Left colon (tissue), 2 donors: ENCODE measurements at regions not wholly inside any gene's neighbourhood (a gene's known extent, or its start where the extent isn't known, plus 50 kb on each side); places are given as distances from the start of the nearest gene placed in this dataset.

Source experiments
- ATAC-seq: fragments of 200-7000 bp; cut with Tn5 transposase; one replicate; pipeline ENCODE4 v1.9.1; 2020; ENCODE audit warnings: mild to moderate bottlenecking, moderate library complexity
- DNase-seq, 2 donors: peaks; one replicate each; pipeline ENCODE4 v3.0.0-alpha.2; 2020
- intact Hi-C, 2 donors: fragments of 100-400 bp; cut with DNase I in 1 of 2; cut with micrococcal nuclease in 1 of 2; formaldehyde crosslinking; loops; one replicate each; pipeline versions ENCODE4 v1.11.2 to v1.14.0; 2022; cut with DNase I, micrococcal nuclease
- donor health status: DM: no; HTN: no; CAD: no.
- donor health status: DM: yes; HTN: yes; CAD: no.

DNA sequence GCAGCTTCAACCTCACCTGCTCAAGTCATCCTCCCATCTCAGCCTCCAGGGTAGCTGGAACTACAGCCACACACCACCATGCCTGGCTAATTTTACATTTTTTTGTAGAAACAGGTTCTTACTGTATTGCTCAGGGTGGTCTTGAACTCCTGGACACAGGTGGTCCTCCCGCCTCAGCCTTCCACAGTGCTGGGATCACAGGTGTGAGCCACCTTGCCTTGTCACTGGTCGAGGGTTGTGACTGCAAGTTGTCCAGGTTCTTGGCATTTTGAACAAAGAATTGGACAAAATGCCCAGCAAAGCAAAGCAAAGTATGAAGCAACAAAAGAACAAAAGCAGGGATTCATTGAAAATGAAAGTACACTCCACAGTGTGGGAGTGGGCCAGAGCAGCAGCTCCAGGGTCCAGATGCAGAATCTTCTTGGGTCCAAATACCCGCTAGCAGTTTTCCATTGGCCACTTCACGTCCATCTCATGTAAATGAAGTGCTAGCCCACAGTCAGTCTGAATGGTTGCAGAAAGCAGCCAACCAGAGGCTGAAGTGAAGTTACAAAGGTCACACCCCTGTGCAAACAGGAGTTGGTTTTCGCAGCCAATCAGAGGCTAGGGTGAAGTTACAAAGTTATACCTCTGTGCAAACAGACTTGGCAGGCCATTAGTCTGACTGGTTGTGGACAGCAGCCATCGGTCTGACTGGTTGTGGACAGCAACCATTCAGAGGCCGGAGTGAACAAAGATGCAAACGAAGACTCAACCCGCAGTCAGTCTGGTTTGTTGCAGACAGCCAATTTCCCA is 109.5 kb upstream of the KIF26B start:
- ATAC-seq (peak; percentile 97), DNase-seq (peak; percentile 61 to 83)
- intact Hi-C loops, result loop anchor here in 1 of 2 donors (10.0 kb wide), 2 partner anchors 240 to 440 kb away; no protein-coding TSS in a partner anchor

DNA sequence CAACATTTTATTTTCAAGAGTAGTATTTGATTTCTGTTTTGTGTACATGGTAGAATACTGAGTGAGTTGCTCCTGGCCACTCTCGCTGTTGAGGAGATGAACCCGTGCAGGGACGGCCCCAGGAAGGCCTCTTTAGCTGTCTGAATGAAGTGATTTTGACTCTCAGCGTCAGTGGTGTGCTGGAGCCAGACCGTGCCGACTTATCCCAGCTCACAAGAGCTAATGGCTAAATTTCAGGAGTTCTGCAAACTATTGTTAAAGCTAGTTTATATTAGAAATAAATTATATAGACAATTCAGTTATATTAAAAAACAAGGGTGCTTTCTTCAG is 111.2 kb upstream of the KIF26B start:
- ATAC-seq, result no peak
- intact Hi-C loops, result loop anchor here (5.0 to 10.0 kb wide), 3 partner anchors 176 to 439 kb away; no protein-coding TSS in a partner anchor

DNA sequence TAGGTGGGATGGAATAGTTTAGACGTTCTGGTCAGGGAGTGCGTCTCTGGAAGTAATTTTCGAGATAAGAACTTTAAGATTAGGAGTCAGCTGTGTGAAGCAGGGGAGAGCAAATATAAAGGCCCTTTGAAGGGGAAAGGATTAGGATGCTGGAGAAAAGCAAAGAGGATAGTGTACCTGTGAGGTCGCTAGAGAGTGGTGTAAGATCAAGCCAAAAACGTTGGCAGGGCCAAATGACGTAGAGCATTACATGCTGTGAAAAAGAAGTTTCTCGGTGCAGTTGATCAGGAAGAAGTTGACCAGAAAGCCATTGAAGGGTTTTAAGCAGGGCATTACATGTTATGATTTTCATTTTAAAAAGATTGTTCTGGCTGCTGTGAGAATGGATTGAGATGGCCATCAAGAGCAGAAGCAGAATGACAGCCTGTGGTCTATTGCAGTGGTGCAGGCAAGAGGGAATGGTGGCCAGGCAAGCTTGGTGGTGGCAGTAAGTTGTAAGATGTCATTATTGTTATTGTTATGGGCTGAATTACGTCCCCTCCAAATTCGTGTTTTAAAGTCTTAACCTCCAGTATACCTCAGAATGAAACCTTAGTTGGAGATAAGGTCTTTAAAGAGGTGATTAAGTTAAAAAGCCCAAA is 113.6 kb upstream of the KIF26B start:
- intact Hi-C loops, result loop anchor here (5.0 to 10.0 kb wide), 3 partner anchors 174 to 436 kb away; no protein-coding TSS in a partner anchor
- no peak for ATAC-seq
- no peak for DNase-seq

More for the DNA sequence above, 111.2 kb upstream of the KIF26B start:
- DNase-seq, result no peak

DNA sequence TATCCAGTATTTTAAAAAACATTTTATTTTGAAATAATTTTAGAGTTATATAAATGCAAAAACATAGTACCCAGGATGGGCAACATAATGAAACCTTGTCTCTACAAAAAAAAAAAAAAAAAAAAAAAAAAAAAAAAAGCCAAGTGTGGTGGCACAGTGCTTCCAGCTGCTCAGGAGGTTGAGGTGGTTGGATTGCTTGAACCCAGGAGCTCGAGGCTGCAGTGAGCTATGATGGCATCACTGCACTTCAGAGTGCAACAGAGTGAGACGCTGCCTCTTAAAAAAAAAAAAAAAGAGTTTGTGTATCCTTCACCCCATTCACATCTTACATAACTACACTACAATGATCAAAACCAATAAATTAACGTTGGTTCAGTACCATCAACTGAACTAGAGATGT is 115.6 kb upstream of the KIF26B start:
- ATAC-seq (no peak), DNase-seq (no peak)
- intact Hi-C loops, result loop anchor here in 1 of 2 donors (10.0 kb wide), 1 partner anchor 224 kb away; no protein-coding TSS in a partner anchor

DNA sequence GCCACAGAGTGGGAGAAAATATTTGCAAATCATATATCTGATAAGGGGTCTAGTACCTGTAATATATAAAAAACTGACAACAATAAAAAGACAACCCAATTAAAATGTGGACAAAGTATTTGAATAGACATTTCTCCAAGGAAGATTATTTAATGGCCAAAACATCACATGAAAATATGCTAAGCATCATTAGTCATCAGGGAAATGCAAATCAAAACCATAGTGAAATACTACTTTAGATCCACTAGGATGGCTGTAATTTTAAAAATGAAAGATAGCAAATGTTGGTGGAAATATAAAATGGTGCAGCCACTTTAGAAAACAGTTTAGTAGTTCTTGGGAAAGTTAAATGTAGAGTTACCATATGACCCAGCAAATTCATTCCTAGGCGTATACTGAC is 118.7 kb upstream of the KIF26B start:
- DNase-seq, result no peak
- intact Hi-C loops, result loop anchor here in 1 of 2 donors (10.0 kb wide), 1 partner anchor 221 kb away; no protein-coding TSS in a partner anchor
- no peak for ATAC-seq

DNA sequence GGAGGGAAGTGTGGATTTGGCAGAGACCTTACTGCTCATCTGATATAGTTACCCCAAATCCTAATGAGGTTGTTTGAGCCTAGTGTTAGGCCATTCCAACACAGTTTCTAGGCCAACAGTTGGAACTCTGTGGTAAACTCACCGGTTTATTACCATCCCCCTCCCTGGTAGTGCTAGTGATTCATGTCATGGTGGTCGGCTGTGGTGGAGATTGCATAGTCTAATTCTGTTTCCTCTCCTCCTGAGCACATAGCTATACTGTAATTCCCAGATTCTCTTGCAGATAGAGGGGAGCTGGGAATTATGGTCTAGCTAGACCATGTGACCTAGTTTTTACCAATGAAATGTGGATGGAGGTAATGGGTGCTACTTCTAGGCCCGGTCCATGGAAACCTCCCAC is 123.7 kb upstream of the KIF26B start:
- ATAC-seq, result no peak
- intact Hi-C loops, result loop anchor here in 1 of 2 donors (10.0 kb wide), 1 partner anchor 216 kb away; no protein-coding TSS in a partner anchor
- no peak for DNase-seq

DNA sequence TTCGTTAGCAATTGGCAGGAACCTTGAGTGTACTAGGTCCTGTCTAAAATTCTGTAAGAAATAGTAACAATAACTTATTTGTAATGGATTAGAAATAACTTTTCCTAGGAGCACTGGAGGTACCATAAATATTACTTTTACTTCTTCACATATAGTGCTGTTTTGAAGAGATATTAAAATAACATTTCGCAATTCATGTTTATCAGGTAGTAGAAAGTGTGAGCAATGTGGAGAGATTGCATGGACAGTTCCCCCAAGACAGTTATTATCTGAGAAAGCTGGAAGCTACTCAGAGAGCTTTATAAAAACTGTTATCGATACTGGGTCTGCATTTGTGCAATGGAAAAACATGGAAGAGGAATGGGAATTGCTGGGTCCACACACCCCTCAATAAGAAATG is 128.5 kb upstream of the KIF26B start:
- DNase-seq, result no peak
- no peak for ATAC-seq
- intact Hi-C loops, result no loop called here

DNA sequence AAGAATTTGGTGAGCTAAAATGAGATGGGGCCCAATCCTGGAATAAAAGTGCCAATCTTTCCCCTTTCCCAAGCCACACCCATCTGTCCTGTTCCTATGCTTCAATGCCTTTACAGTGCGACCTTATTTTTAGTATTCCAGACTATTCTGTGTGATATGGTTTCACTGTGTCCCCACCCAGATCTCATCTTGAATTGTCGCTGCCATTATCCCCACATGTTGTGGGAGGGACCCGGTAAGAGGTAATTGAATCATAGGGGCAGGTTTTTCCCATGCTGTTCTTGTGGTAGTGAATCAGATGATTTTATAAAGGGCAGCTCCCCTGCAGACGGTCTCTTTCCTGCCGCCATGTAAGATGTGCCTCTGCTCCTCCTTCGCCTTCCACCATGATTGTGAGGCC is 129.3 kb upstream of the KIF26B start:
- intact Hi-C loops, result no loop called here
- no peak for DNase-seq

DNA sequence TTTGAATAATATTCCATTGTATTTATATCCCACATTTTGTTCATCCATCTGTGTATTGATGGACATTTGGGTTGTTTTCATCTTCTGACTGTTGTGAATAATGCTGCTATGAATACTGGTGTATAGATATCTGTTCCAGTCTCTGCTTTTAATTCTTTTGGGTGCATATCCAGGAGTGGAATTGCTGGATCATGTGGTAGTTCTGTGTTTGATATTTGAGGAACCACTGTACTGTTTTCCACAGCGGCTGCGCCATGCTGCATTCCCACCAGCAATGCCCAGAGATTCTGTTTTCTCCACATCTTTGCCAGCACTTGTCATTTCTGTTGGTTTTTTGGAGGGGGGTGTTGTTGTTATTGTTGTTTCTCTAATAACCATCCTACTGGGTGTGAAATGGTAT is 131.6 kb upstream of the KIF26B start:
- intact Hi-C loops, result no loop called here
- DNase-seq (no peak), ATAC-seq (no peak)

More for the DNA sequence above, 129.3 kb upstream of the KIF26B start:
- ATAC-seq, result no peak

DNA sequence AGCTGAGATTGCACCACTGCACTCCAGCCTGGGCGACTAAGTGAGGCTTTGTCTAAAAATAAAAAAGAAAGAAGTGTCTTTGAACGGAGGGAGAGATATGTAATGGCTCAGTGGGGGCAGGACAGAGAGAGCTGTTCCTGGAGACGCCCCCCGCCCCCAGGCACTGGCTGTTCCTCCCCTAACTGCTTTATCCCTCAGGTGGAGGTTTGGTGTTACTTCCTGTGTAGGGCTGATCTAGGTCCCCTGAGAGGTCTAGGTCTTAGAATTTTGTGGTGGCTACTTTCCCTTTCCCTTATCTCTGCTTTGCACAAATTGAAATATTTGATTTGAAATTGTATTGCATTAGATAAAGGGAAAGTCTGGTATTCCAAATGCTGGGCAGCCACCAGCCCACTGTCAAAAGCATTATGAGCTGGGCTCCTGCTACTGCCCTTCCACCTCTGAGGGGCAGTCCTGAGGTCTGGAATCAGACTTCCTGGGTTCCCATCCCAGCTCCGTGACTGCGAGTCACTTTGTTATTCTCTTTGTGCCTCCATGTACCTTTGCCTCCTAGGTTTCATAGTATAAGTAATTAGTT is 134.8 kb upstream of the KIF26B start:
- ATAC-seq (no peak), DNase-seq (no peak)
- intact Hi-C loops, result no loop called here

DNA sequence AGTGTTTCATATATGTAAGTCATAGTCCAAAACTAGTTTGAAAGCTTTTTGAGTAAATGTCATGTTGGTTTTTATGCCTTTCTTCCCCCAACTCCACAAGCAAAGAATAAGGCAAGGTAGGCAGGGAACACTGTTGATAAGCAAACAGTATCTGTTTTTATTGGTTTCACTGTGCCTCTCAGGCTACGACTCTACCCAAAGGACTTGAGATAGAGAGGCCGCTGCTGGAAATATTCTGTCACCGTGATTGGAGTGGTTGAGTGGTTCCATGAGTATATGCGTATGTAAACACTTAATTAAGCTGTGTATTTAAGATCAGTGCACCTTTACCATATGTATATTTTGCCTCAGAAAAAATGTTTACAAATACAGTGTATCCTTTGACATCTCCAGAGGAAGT is 138.1 kb upstream of the KIF26B start:
- DNase-seq (no peak), ATAC-seq (no peak)
- intact Hi-C loops, result no loop called here

DNA sequence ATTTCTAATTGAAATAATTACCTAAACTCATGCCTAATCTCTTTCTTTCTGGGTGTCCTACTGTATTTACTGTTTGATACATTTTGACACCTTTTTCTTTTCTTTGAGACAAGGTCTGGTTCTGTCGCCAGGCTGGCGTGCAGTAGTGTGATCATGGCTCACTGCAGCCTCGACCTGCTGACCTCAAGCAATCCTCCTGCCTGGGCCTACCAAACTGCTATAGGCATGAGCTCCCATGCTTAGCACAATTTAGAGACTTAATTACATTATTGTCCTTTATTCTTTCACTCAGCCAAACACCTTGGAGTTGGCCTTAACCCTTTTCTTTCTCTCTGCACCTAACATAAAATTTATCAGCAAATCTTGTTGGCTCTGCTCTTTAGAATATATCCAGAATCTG is 139.8 kb upstream of the KIF26B start:
- DNase-seq (no peak), ATAC-seq (no peak)
- intact Hi-C loops, result no loop called here

DNA sequence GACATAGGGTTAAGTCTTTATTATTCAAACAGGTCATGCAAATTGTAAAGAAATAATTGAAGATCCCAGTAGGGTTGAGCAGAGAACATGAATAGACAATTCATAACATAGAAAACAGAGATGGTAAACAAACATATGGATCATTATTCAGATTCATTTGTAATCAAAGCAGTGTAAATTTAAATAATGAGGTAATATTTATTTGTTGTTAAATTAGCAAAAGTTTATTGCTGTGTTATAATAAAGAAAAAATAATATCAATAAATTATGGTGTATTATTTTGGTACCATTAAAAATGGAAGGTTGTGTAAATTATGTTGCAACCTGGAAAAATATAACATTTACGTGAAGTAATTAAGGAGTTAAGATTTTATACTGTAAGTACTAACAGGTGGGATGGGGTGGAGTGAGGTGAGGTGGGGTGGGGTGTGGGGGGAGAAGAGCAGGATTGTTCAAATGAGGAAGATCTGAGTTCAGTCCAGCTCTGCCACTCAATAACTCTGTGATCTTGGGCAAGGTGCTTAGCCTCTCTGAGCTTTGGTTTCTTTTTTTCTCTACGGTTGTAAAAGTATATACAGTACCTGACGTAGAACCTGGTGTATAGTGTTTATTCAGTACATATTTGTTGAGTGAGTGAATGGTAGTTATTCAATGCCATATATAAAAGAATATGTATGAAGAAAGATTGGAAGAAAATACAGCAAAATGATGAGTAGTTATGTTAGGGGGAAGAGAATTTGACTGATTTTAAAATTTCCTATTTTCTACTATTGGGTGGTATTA is 140.3 kb upstream of the KIF26B start:
- ATAC-seq, result peak; percentile 66

DNA sequence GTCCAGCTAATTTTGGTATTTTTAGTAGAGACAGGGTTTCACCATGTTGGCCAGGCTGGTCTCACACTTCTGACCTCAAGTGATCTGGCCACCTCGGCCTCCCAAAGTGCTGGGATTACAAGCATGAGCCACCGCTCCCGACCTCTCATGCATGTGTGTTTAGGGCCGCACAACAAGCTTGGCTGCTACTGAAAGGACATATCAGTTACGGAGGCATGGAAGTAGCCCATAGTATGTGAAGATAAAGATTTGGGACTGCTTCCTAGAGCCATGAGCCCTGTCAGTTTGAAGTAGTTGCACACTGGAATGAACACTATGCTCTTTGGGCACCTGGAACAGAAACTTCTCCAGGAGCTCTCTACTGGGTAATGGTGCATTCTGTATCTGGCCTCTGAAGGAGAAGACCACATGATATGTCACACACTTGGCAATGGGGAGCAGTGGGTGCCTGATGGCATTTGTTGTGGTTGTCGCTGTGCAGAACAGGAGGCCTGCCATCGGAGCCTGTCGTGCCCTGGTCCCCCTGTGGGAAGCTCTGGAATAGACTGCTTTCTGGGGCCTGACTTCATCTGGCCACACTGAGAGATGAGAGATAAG is 144.7 kb upstream of the KIF26B start:
- no peak for DNase-seq
- no peak for ATAC-seq
- intact Hi-C loops, result no loop called here

More for the DNA sequence above, 140.3 kb upstream of the KIF26B start:
- DNase-seq, result no peak
- intact Hi-C loops, result no loop called here

DNA sequence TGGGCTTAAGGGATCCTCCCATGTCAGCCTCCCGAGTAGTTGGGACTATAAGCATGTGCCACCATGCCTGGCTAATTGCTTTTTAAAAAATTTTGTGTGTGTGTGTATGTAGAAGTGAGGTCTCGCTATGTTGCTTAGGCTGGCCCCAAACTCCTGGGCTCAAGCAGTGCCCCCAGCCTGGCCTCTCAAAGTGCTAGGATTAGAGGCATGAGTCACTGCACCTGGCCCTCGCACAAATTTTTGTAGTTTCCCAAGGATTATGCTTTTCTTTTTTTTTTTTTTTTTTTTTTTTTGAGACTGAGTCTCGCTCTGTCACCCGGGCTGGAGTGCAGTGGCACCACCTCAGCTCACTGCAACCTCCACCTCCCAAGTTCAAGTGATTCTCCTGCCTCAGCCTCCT is 144.4 kb upstream of the HNRNPU start:
- no peak for ATAC-seq
- DNase-seq, result no peak
- intact Hi-C loops, result no loop called here

DNA sequence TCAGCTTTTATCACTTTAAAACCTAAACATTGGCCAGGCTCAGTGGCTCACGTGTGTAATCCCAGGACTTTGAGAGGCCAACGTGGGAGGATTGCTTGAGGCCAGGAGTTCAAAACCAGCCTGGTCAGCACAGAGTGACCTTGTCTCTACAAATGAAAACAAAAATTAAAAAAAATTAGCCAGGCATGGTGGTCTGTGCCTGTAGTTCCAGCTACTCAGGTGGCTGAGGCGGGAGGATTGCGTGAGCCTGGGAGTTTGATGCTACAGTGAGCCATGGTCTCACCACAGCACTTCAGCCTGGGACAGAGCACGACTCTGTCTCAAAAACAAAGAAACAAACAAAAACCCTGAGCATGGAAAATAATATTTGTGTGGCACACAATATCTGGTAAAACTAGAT is 143.5 kb upstream of the HNRNPU start:
- no peak for ATAC-seq
- intact Hi-C loops, result no loop called here
- no peak for DNase-seq

DNA sequence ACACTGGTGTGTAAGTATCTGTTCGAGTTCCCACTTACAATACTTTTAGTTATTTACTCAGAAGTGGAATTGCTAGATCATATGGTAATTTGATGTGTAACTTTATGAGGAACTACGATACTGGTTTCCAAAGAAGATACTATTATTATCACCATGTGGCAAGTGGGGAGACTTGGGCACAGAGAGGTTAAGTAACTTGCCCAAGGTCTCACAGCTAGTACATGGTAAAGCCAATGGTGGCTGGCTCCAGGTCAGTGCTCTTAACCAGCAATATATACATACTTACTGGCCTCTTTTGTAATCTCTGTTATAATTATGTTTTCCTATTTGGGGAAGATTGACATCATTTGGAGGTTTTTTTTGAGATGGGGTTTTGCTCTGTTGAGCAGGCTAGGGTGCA is 138.9 kb upstream of the HNRNPU start:
- ATAC-seq, result no peak

DNA sequence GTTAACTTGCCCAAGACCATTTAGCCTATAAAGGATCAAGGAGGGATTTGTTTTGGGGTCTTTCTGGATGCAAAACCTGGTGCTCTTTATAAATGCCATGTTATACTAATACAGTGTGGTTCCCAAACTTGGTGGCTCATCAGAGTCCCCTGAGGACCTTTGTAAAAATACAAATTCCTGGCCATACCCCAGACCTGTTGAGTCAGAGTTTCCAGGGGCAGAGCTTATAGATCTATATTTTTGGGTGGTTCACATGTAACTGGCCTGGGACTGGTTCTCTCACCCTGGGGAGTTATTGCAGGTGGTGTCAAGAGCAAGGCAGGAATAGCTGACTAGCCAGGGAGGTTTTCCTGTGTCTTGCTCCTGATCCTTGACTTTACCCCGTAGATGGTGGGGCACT is 136.9 kb upstream of the HNRNPU start:
- DNase-seq, result no peak
- no peak for ATAC-seq
- intact Hi-C loops, result no loop called here

More for the DNA sequence above, 138.9 kb upstream of the HNRNPU start:
- DNase-seq, result no peak
- intact Hi-C loops, result no loop called here

DNA sequence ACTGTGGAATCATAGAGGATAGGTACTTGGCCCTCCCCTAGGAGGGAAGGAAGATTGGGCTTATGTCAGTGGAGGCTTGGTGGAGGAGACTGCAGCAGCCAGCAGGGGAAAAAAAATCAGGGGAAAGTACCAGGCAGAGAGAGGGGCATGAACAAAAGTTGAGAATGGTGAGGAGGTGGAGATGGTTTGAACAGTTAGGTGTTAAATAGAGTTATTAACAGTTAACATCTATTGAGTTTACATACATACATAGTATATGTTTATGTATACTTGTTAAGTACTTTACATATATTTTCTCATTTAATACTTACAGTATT is 136.5 kb upstream of the HNRNPU start:
- DNase-seq (no peak), ATAC-seq (no peak)
- intact Hi-C loops, result no loop called here
